Gastroesophageal sphincter (tissue), 4 donors: ENCODE measurements at regions not wholly inside any gene's neighbourhood (a gene's known extent, or its start where the extent isn't known, plus 50 kb on each side); places are given as distances from the start of the nearest gene placed in this dataset.

ENCODE experiments used
- ATAC-seq: fragments of 150-250 bp; one replicate; pipeline ENCODE4 v1.9.1; 2016; ENCODE audit warnings: mild to moderate bottlenecking, moderate library complexity
- H3K27ac ChIP-seq, 4 donors: fragments of 200-600 bp; sonication (generic) in 3 of 4; 1 replicate in 3 of 4; 2 replicates in 1 of 4; pipeline ENCODE4 v1.5.1; 2016 to 2019
- H3K27me3 ChIP-seq: fragments of 200-600 bp; sonication (generic); one replicate; pipeline ENCODE4 v1.5.1; 2019
- H3K36me3 ChIP-seq, 2 donors: fragments of 200-600 bp; sonication (generic); one replicate each; pipeline ENCODE4 v1.5.1; 2019; ENCODE audit warnings: control low read depth in 1 of 2
- H3K4me1 ChIP-seq, 3 donors: fragments of 200-600 bp; sonication (generic); 1 replicate in 2 of 3; 2 replicates in 1 of 3; pipeline ENCODE4 v1.5.1; 2016 to 2019; ENCODE audit warnings: control low read depth in 2 of 3
- H3K4me3 ChIP-seq, 2 donors: fragments of 200-600 bp; sonication (generic); one replicate each; pipeline ENCODE4 v1.5.1; 2019; ENCODE audit warnings: mild to moderate bottlenecking in 1 of 2, moderate library complexity in 1 of 2
- H3K9me3 ChIP-seq, 3 donors: fragments of 200-600 bp; sonication (generic); one replicate each; pipeline ENCODE4 v1.5.1; 2017 to 2019; ENCODE audit warnings: control low read depth in 2 of 3
- EP300 ChIP-seq: sonication (generic); formaldehyde crosslinking; IDR thresholded peaks from one replicate; pipeline ENCODE4 v1.6.1; 2017; ENCODE audit warnings: antibody characterized with exemption, mild to moderate bottlenecking
- POLR2A ChIP-seq, 2 donors: fragments of 450-650 bp; IDR thresholded peaks; one replicate each; pipeline ENCODE4 v1.6.1; 2017; ENCODE audit warnings: antibody characterized with exemption in 2 of 2, mild to moderate bottlenecking in 2 of 2, moderate library complexity in 1 of 2
- POLR2AphosphoS5 ChIP-seq: sonication (generic); formaldehyde crosslinking; IDR thresholded peaks from one replicate; pipeline ENCODE4 v1.6.1; 2017; ENCODE audit warnings: antibody characterized with exemption
- WGBS, 2 donors: methylation state at CpG; one replicate each; pipeline ENCODE4 v1.1.5; 2018; ENCODE audit warnings: low coverage in 1 of 2; 5-methylcytosine and 5-hydroxymethylcytosine counted together
- TF ChIP-seq, protein P1 (sequence below), 4 experiments: fragments of 200-600 bp in 2 of 4; fragments of 450-650 bp in 2 of 4; sonication (generic) in 1 of 4; IDR thresholded peaks; one replicate each; pipeline ENCODE4 v1.5.1; 2017 to 2019; ENCODE audit warnings: antibody characterized with exemption in 4 of 4, mild to moderate bottlenecking in 2 of 4, moderate library complexity in 2 of 4

- 80 to 83% methylated on average over 1 to 4 of the region's 7 CpGs for WGBS, 2 donors
- no peaks in the 10 kb centered on the region for H3K4me1 ChIP-seq
- no peak overlapping the region for H3K4me3 ChIP-seq
- H3K9me3 ChIP-seq = no peaks in the 10 kb centered on the region
- TF ChIP-seq POLR2AphosphoS5 = no peak
- TF ChIP-seq, protein P1, sequence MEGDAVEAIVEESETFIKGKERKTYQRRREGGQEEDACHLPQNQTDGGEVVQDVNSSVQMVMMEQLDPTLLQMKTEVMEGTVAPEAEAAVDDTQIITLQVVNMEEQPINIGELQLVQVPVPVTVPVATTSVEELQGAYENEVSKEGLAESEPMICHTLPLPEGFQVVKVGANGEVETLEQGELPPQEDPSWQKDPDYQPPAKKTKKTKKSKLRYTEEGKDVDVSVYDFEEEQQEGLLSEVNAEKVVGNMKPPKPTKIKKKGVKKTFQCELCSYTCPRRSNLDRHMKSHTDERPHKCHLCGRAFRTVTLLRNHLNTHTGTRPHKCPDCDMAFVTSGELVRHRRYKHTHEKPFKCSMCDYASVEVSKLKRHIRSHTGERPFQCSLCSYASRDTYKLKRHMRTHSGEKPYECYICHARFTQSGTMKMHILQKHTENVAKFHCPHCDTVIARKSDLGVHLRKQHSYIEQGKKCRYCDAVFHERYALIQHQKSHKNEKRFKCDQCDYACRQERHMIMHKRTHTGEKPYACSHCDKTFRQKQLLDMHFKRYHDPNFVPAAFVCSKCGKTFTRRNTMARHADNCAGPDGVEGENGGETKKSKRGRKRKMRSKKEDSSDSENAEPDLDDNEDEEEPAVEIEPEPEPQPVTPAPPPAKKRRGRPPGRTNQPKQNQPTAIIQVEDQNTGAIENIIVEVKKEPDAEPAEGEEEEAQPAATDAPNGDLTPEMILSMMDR (IDR thresholded peaks at IDR 0.05) = no peak
- no peak for TF ChIP-seq POLR2A (IDR thresholded peaks at IDR 0.05)
- TF ChIP-seq EP300 = no peak
- peaks cover 5% of the 10 kb centered on the region for H3K27me3 ChIP-seq
- no peaks in the 10 kb centered on the region for H3K36me3 ChIP-seq
- H3K27ac ChIP-seq = no peak overlapping the region
- ATAC-seq = no peak
Measured at GRCh38 chr10:128361487-128361886, 235.3 kb upstream of the MKI67 start.

DNA sequence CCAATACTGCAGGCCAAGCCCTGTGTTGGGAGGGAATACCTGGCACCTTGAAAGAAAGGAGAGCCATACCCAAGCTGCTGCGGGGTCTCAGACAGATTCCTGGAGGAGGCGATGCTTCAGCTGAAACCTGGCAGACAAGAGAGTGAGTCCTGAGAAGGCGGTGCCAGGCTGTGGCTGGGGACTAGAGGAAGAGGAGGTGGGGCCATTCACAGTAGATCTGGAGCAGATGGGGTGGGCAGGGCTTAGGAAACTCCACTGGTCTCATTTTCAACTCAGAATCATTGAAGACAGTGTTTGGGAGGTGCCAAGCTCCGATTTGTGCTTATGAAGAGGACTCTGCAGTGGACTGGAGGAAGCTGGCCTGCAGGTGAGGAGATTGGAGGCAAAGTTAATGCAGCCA, 236.3 kb upstream of the MKI67 start:
- no peak for TF ChIP-seq POLR2A (IDR thresholded peaks at IDR 0.05)
- TF ChIP-seq EP300 = no peak
- no peak for TF ChIP-seq POLR2AphosphoS5
- H3K27me3 ChIP-seq = peaks cover 11% of the 10 kb centered on the region
- H3K9me3 ChIP-seq = no peaks in the 10 kb centered on the region
- no peaks in the 10 kb centered on the region for H3K4me1 ChIP-seq
- no peak overlapping the region for H3K27ac ChIP-seq
- no peak overlapping the region for H3K4me3 ChIP-seq
- ATAC-seq = no peak
- no peaks in the 10 kb centered on the region for H3K36me3 ChIP-seq
- WGBS, 2 donors = 60 to 72% methylated on average over 1 to 4 of the region's 4 CpGs

DNA sequence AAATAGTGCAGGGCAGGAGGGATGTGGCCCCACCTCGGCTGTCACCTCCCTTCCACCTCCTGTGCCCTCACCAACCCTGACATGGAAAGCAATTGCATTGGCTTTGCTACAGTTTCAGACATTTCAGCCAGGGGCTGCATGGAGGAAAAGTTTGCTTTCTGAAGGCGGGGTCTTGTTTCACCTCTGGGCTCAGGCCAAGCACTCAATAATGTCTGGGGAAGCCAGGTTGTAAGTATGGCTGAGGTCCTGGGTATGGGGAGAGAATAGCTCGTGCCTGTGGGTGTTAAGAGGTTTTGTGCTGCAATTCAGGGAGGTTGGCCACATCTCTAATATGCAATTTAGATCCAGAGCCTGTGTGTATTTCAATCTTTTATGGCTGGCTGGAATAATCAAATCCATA, 238.4 kb upstream of the MKI67 start:
- Histone ChIP-seq H3K27me3 (peaks cover 17% of the 10 kb centered on the region), H3K9me3 (no peaks in the 10 kb centered on the region), H3K27ac (no peak overlapping the region), H3K36me3 (no peaks in the 10 kb centered on the region), H3K4me3 (no peak overlapping the region), H3K4me1 (no peaks in the 10 kb centered on the region)
- WGBS, 2 donors = 25 to 40% methylated on average over 2 to 3 of the region's 3 CpGs
- no peak for ATAC-seq
- TF ChIP-seq, protein P1 (IDR thresholded peaks at IDR 0.05) = no peak
- TF ChIP-seq POLR2A (IDR thresholded peaks at IDR 0.05) (no peak), POLR2AphosphoS5 (no peak), EP300 (no peak)

- Histone ChIP-seq H3K4me1 (no peaks in the 10 kb centered on the region), H3K27ac (no peak overlapping the region), H3K27me3 (peaks cover 17% of the 10 kb centered on the region), H3K9me3 (no peaks in the 10 kb centered on the region), H3K36me3 (no peaks in the 10 kb centered on the region), H3K4me3 (no peak overlapping the region)
- ATAC-seq = no peak
- WGBS, 2 donors = 75 to 85% methylated on average over 11 to 14 of the region's 17 CpGs
- no peak for TF ChIP-seq EP300
- TF ChIP-seq, protein P1 (IDR thresholded peaks at IDR 0.05) = no peak
- no peak for TF ChIP-seq POLR2A (IDR thresholded peaks at IDR 0.05)
- TF ChIP-seq POLR2AphosphoS5 = no peak
Measured at GRCh38 chr10:128365156-128365725, 239.0 kb upstream of the MKI67 start.

GRCh38 chr10:128367807-128368206, 241.6 kb upstream of the MKI67 start:
- H3K4me3 ChIP-seq = no peak overlapping the region
- H3K9me3 ChIP-seq = no peaks in the 10 kb centered on the region
- H3K27me3 ChIP-seq = peaks cover 21% of the 10 kb centered on the region
- ATAC-seq = no peak
- TF ChIP-seq, protein P1 (IDR thresholded peaks at IDR 0.05) = no peak
- no peak for TF ChIP-seq POLR2AphosphoS5
- no peak for TF ChIP-seq EP300
- TF ChIP-seq POLR2A (IDR thresholded peaks at IDR 0.05) = no peak
- WGBS, 2 donors = 55 to 69% methylated on average over 2 to 3 of the region's 3 CpGs
- H3K27ac ChIP-seq = no peak overlapping the region
- no peaks in the 10 kb centered on the region for H3K36me3 ChIP-seq
- no peaks in the 10 kb centered on the region for H3K4me1 ChIP-seq
